Breast epithelium (tissue), 4 donors: ENCODE measurements at regions not wholly inside any gene's neighbourhood (a gene's known extent, or its start where the extent isn't known, plus 50 kb on each side); places are given as distances from the start of the nearest gene placed in this dataset.

Experiments
- DNase-seq, 2 donors: peaks; one replicate each; pipeline ENCODE4 v3.0.0-alpha.2; 2019; ENCODE audit warnings: low spot score in 2 of 2
- H3K27ac ChIP-seq, 2 donors: fragments of 200-600 bp; sonication (generic) in 1 of 2; one replicate each; pipeline ENCODE4 v1.5.1; 2016 to 2019; ENCODE audit warnings: mild to moderate bottlenecking in 1 of 2
- H3K27me3 ChIP-seq, 2 donors: fragments of 200-600 bp; sonication (generic) in 1 of 2; one replicate each; pipeline versions ENCODE4 v1.5.1 to v1.6.0; 2017 to 2019; ENCODE audit warnings: control low read depth in 1 of 2, mild to moderate bottlenecking in 1 of 2
- H3K36me3 ChIP-seq: fragments of 200-600 bp; one replicate; pipeline ENCODE4 v1.5.1; 2019
- H3K4me1 ChIP-seq, 2 donors: fragments of 200-600 bp; sonication (generic); one replicate each; pipeline ENCODE4 v1.5.1; 2016 to 2019; ENCODE audit warnings: control low read depth in 1 of 2
- H3K4me3 ChIP-seq, 3 donors: fragments of 200-600 bp; sonication (generic); 1 replicate in 2 of 3; 2 replicates in 1 of 3; pipeline ENCODE4 v1.5.1; 2016 to 2019; ENCODE audit warnings: mild to moderate bottlenecking in 3 of 3, moderate library complexity in 2 of 3
- H3K9me3 ChIP-seq, 2 donors: fragments of 200-600 bp; sonication (generic) in 1 of 2; one replicate each; pipeline ENCODE4 v1.5.1; 2016 to 2019; ENCODE audit warnings: control low read depth in 1 of 2
- POLR2A ChIP-seq: fragments of 450-650 bp; IDR thresholded peaks from one replicate; pipeline ENCODE4 v1.6.1; 2016; ENCODE audit warnings: antibody characterized with exemption, mild to moderate bottlenecking, moderate library complexity
- POLR2AphosphoS5 ChIP-seq, 3 donors: sonication (generic); formaldehyde crosslinking; IDR thresholded peaks; one replicate each; pipeline ENCODE4 v1.6.1; 2017; ENCODE audit warnings: antibody characterized with exemption in 3 of 3
- intact Hi-C: fragments of 100-400 bp; cut with DNase I; formaldehyde crosslinking; loops from one replicate; pipeline ENCODE4 v1.15.1; 2023; ENCODE audit warnings: low total_unique reads
- TF ChIP-seq, protein P1 (sequence below), 3 donors: fragments of 450-650 bp; IDR thresholded peaks; one replicate each; pipeline ENCODE4 v1.5.1; 2016 to 2017; ENCODE audit warnings: antibody characterized with exemption in 3 of 3, mild to moderate bottlenecking in 3 of 3, moderate library complexity in 3 of 3

GRCh38 chrX:9329056-9329455 is 135.8 kb upstream of the TBL1X start:
- Histone ChIP-seq H3K4me3 (no peak overlapping the region), H3K27me3 (peaks cover 0 to 4% of the 10 kb centered on the region in 2 donors), H3K9me3 (no peaks in the 10 kb centered on the region), H3K27ac (no peak overlapping the region), H3K4me1 (no peaks in the 10 kb centered on the region), H3K36me3 (no peaks in the 10 kb centered on the region)
- TF ChIP-seq POLR2A (no peak), POLR2AphosphoS5 (IDR thresholded peaks at IDR 0.05) (no peak)
- TF ChIP-seq, protein P1, sequence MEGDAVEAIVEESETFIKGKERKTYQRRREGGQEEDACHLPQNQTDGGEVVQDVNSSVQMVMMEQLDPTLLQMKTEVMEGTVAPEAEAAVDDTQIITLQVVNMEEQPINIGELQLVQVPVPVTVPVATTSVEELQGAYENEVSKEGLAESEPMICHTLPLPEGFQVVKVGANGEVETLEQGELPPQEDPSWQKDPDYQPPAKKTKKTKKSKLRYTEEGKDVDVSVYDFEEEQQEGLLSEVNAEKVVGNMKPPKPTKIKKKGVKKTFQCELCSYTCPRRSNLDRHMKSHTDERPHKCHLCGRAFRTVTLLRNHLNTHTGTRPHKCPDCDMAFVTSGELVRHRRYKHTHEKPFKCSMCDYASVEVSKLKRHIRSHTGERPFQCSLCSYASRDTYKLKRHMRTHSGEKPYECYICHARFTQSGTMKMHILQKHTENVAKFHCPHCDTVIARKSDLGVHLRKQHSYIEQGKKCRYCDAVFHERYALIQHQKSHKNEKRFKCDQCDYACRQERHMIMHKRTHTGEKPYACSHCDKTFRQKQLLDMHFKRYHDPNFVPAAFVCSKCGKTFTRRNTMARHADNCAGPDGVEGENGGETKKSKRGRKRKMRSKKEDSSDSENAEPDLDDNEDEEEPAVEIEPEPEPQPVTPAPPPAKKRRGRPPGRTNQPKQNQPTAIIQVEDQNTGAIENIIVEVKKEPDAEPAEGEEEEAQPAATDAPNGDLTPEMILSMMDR (IDR thresholded peaks at IDR 0.05): no peak
- intact Hi-C loops: no loop called here
- no peak for DNase-seq

DNA sequence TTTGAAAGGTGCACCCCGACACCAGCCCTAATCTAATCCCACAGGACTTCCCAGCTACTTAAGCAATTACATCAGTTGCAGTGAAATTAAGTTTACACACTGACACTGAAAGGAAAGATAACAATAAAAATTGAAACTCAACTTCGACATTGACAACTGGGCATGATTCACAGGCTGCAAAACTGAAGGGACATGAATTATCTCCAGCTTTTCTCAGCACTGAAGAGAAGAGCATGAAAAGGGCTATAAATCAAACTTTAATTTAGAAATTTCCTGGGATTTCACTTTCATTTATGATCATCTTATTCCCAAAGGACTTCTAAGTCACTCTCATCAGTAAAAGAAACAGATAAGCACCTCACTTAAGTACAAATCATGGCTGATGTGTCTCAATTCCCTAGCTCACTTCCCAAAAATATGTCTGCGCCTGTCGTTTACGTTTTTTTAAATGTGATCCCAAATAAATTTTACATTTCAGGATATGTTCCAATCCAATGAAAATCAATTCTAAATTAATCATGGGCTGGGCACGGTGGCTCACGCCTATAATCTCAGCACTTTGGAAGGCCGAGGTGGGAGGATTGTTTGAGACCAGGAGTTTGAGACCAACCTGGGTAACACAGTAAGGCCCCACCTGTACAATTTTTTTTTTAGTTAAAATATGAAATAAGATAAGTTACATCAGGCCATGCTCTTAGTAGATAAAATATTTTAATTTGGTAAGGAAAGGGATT is 134.4 kb upstream of the TBL1X start:
- no peak for DNase-seq
- Histone ChIP-seq H3K9me3 (no peaks in the 10 kb centered on the region), H3K36me3 (no peaks in the 10 kb centered on the region), H3K4me3 (no peak overlapping the region), H3K4me1 (no peaks in the 10 kb centered on the region), H3K27ac (no peak overlapping the region), H3K27me3 (peaks cover 0 to 4% of the 10 kb centered on the region in 2 donors)
- intact Hi-C loops: no loop called here
- TF ChIP-seq, protein P1 (IDR thresholded peaks at IDR 0.05): no peak

DNA sequence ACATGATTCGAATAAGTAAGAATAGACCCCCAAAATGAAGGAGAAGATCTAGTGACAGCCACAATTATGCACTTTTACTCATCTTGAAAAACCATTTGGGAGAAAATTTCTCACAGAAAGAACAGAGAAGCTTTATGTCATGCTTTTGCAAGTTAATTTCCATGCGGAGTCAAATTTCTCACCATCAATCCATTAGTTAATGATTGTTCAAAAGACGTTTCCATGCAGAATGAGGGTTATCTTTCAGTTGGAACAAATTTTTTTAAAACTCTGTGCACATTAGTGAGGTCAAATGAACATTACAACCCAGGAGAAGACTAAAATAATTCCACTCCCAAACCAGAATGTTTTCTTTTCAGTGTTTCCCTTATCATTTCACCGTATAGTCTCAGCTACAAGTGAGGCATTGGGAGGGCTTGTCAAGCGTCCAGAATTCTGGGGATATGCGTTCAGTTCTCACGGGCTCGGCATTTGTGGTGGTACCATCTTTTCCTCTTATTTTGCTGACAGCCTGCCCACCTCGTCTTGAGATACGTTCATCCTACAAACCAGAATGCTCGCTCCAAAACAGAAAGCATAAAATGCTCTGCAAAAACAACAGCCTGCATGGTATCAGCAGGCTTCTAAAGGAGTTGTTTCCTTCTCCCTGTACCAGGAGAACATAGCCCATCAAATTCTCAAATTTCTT is 130.8 kb upstream of the TBL1X start:
- no peak overlapping the region for H3K4me3 ChIP-seq
- peaks cover 0 to 9% of the 10 kb centered on the region in 2 donors for H3K27me3 ChIP-seq
- no peak for DNase-seq
- intact Hi-C loops: no loop called here
- TF ChIP-seq POLR2A (no peak), POLR2AphosphoS5 (IDR thresholded peaks at IDR 0.05) (no peak)
- TF ChIP-seq, protein P1 (IDR thresholded peaks at IDR 0.05): no peak
- H3K4me1 ChIP-seq: no peaks in the 10 kb centered on the region
- H3K36me3 ChIP-seq: no peaks in the 10 kb centered on the region
- H3K27ac ChIP-seq: no peak overlapping the region
- H3K9me3 ChIP-seq: no peaks in the 10 kb centered on the region

DNA sequence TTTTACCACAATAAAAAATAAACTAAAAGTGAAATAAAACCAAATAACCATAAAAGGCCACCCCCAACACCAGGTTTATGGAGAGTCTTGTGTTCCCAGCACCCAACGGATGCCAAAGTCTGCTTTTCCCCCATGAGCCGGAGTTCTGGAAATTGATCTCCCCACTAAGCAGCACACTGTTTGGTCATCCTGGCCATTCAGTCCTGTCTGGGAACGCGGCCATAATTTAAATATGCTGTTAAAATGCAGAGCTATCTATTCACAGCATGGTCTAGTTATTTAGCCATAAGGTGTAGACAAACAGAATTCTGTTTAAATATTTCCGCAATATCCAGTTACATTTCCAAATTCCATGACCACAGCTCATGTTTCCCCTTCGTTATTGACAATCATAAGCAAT is 129.6 kb upstream of the TBL1X start:
- intact Hi-C loops: no loop called here
- Histone ChIP-seq H3K27ac (no peak overlapping the region), H3K27me3 (peaks cover 0 to 9% of the 10 kb centered on the region in 2 donors), H3K4me1 (no peaks in the 10 kb centered on the region), H3K9me3 (no peaks in the 10 kb centered on the region), H3K36me3 (no peaks in the 10 kb centered on the region), H3K4me3 (no peak overlapping the region)
- DNase-seq: no peak
- TF ChIP-seq POLR2AphosphoS5 (IDR thresholded peaks at IDR 0.05) (no peak), POLR2A (no peak)
- TF ChIP-seq, protein P1 (IDR thresholded peaks at IDR 0.05): no peak

- H3K4me1 ChIP-seq: no peaks in the 10 kb centered on the region
- peaks cover 0 to 16% of the 10 kb centered on the region in 2 donors for H3K27me3 ChIP-seq
- no peak overlapping the region for H3K27ac ChIP-seq
- TF ChIP-seq, protein P1 (IDR thresholded peaks at IDR 0.05): no peak
- TF ChIP-seq POLR2AphosphoS5 (IDR thresholded peaks at IDR 0.05): no peak
- no peak for TF ChIP-seq POLR2A
- no peak overlapping the region for H3K4me3 ChIP-seq
- no peak for DNase-seq
- no peaks in the 10 kb centered on the region for H3K36me3 ChIP-seq
- intact Hi-C loops: no loop called here
- H3K9me3 ChIP-seq: no peaks in the 10 kb centered on the region
Observed at GRCh38 chrX:9336456-9336855, 128.4 kb upstream of the TBL1X start.
